PC-3 (cell line): ENCODE measurements at regions not wholly inside any gene's neighbourhood (a gene's known extent, or its start where the extent isn't known, plus 50 kb on each side); places are given as distances from the start of the nearest gene placed in this dataset.

ENCODE experiments used
- ATAC-seq: fragments of 200-7000 bp; cut with Tn5 transposase; 2 replicates; pipeline ENCODE4 v1.9.1; 2020; ENCODE audit warnings: mild to moderate bottlenecking, moderate library complexity
- BruUV-seq: library from RNA; stranded (reverse); fragments of 400-500 nt; replicated peaks from 2 replicates; lab custom pipeline; 2021; lab: Mats Ljungman, UMichigan
- CTCF ChIA-PET: fragments of 300-600 bp; sonication (Branson Sonifier 250); formaldehyde crosslinking; loops from one replicate; lab custom pipeline; 2022; ENCODE audit warnings: antibody characterized with exemption; lab: Charles Lee
- POLR2A ChIA-PET: fragments of 300-600 bp; sonication (Branson Sonifier 250); formaldehyde crosslinking; loops from one replicate; lab custom pipeline; 2022; ENCODE audit warnings: antibody characterized with exemption; ENCODE audit not compliant: unreplicated experiment; lab: Charles Lee
- DNase-seq: peaks from one replicate; pipeline ENCODE4 v3.0.0-alpha.2; 2015
- H2AFZ ChIP-seq: fragments of 300-600 bp; sonication (generic); 2 replicates; pipeline ENCODE4 v1.6.0; 2016; ENCODE audit warnings: antibody characterized with exemption, low read length
- H3F3A ChIP-seq: fragments of 300-600 bp; sonication (generic); one replicate; pipeline ENCODE4 v1.6.0; 2017; ENCODE audit warnings: antibody characterized with exemption, low read length, control low read depth, mild to moderate bottlenecking; ENCODE audit not compliant: unreplicated experiment
- H3K27ac ChIP-seq: fragments of 300-600 bp; sonication (generic); 2 replicates; pipeline ENCODE4 v1.5.1; 2016; ENCODE audit warnings: mild to moderate bottlenecking, low read length
- H3K27me3 ChIP-seq: fragments of 300-600 bp; sonication (generic); 2 replicates; pipeline ENCODE4 v1.6.1; 2016; ENCODE audit warnings: low read length, mixed read lengths
- H3K36me3 ChIP-seq: fragments of 300-600 bp; sonication (generic); 2 replicates; pipeline ENCODE4 v1.6.1; 2016; ENCODE audit warnings: low read depth, mixed run types, low read length, mixed read lengths
- H3K4me1 ChIP-seq: fragments of 300-600 bp; sonication (generic); 2 replicates; pipeline ENCODE4 v1.5.1; 2016; ENCODE audit warnings: low read length; ENCODE audit not compliant: insufficient read depth
- H3K4me2 ChIP-seq: fragments of 300-600 bp; sonication (generic); 2 replicates; pipeline ENCODE4 v1.6.0; 2016; ENCODE audit warnings: low read length
- H3K4me3 ChIP-seq: fragments of 300-600 bp; sonication (generic); 2 replicates; pipeline ENCODE4 v1.5.1; 2016; ENCODE audit warnings: mild to moderate bottlenecking, low read length, mixed read lengths
- H3K79me2 ChIP-seq: fragments of 300-600 bp; sonication (generic); 2 replicates; pipeline ENCODE4 v1.6.1; 2017; ENCODE audit warnings: low read length, mixed read lengths
- H3K9ac ChIP-seq: fragments of 300-600 bp; sonication (generic); 2 replicates; pipeline ENCODE4 v1.6.0; 2016; ENCODE audit warnings: mild to moderate bottlenecking, low read length
- H3K9me2 ChIP-seq: fragments of 300-600 bp; sonication (generic); replicated peaks from 2 replicates; pipeline ENCODE4 v1.6.1; 2016; ENCODE audit warnings: mixed run types, low read length, mixed read lengths
- H3K9me3 ChIP-seq: fragments of 300-600 bp; sonication (generic); 2 replicates; pipeline ENCODE4 v1.6.1; 2016; ENCODE audit warnings: low read length, mixed read lengths
- H4K20me1 ChIP-seq: fragments of 300-600 bp; sonication (generic); 2 replicates; pipeline ENCODE4 v1.6.1; 2016; ENCODE audit warnings: low read length, mixed read lengths
- CTCF ChIP-seq: fragments of 300-600 bp; sonication (generic); conservative IDR thresholded peaks from 2 replicates; pipeline ENCODE4 v1.5.1; 2017; ENCODE audit warnings: antibody characterized with exemption, low read depth, mild to moderate bottlenecking, low read length
- EZH2 ChIP-seq: fragments of 300-600 bp; sonication (generic); IDR thresholded peaks from one replicate; pipeline ENCODE4 v1.6.1; 2017; ENCODE audit warnings: antibody characterized with exemption, mild to moderate bottlenecking, low read length; ENCODE audit not compliant: unreplicated experiment
- EZH2phosphoT487 ChIP-seq: fragments of 300-600 bp; sonication (generic); IDR thresholded peaks from 2 replicates; pipeline ENCODE4 v1.6.1; 2018; ENCODE audit warnings: mild to moderate bottlenecking, antibody characterized with exemption, low read length, borderline replicate concordance
- intact Hi-C: fragments of 100-400 bp; cut with micrococcal nuclease; formaldehyde crosslinking; loops from 2 replicates; pipeline ENCODE4 v1.9.0; 2023

GRCh38 chr9:89815061-89815902, 210.5 kb downstream of the GADD45G start:
- Histone ChIP-seq H4K20me1 (no peaks in the 10 kb centered on the region), H3F3A (no peaks in the 10 kb centered on the region), H3K79me2 (no peaks in the 10 kb centered on the region), H3K4me3 (no peak overlapping the region), H3K36me3 (no peaks in the 10 kb centered on the region), H3K9ac (no peak overlapping the region), H3K9me2 (no peaks in the 10 kb centered on the region), H2AFZ (no peak overlapping the region), H3K9me3 (no peaks in the 10 kb centered on the region), H3K27me3 (peaks cover 13% of the 10 kb centered on the region), H3K27ac (no peak overlapping the region), H3K4me2 (no peak overlapping the region), H3K4me1 (no peaks in the 10 kb centered on the region)
- TF ChIP-seq CTCF (no peak), EZH2 (no peak), EZH2phosphoT487 (no peak)
- intact Hi-C loops = no loop called here
- ChIA-PET CTCF (no interaction called here), POLR2A (no interaction called here)
- ATAC-seq (no peak), DNase-seq (no peak)
- BruUV-seq = no TSS peak

DNA sequence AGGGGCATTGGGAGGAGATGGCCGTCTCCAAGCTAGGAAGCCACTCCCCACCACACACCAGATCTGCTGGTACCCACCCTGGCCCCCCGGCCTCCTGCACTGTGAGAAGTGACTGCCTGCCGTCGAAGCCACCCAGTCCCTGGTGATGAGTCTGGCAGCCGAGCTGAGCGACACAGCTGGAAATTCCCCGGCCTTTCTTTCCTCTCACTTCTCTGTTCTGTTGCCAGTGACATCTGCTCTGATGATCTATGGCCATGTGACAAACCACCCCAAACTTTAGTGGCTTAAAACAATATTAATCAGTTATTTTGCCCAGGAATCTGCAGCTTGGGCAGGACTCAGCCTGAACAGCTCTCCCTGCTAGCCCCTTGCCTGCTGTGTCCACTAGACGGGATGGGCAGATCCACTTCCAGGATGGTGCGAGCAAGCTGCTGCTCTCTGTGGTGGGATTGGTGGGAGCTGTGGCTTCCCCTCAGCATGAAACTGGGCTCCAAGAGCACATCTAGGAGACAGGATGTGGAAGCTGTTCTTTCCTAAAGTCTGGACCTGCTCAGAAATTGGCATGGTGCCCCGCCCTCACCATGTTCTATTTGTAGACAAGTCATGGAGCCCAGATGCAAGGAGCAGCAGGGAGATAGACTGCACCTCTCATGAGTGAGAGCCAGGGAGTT, 211.2 kb downstream of the GADD45G start:
- ChIA-PET POLR2A (no interaction called here), CTCF (no interaction called here)
- DNase-seq = no peak
- Histone ChIP-seq H3K4me2 (no peak overlapping the region), H3K4me1 (no peaks in the 10 kb centered on the region), H2AFZ (no peak overlapping the region), H3K79me2 (no peaks in the 10 kb centered on the region), H4K20me1 (no peaks in the 10 kb centered on the region), H3K4me3 (no peak overlapping the region), H3K9me2 (no peaks in the 10 kb centered on the region), H3F3A (no peaks in the 10 kb centered on the region), H3K9ac (no peak overlapping the region), H3K36me3 (no peaks in the 10 kb centered on the region), H3K27ac (no peak overlapping the region), H3K27me3 (peaks cover 13% of the 10 kb centered on the region), H3K9me3 (no peaks in the 10 kb centered on the region)
- TF ChIP-seq EZH2 (no peak), CTCF (no peak), EZH2phosphoT487 (no peak)
- BruUV-seq = no TSS peak
- intact Hi-C loops = no loop called here
- no peak for ATAC-seq
